ENCODE measurements at regions not wholly inside any gene's neighbourhood (a gene's known extent, or its start where the extent isn't known, plus 50 kb on each side); places are given as distances from the start of the nearest gene placed in this dataset.

DNA sequence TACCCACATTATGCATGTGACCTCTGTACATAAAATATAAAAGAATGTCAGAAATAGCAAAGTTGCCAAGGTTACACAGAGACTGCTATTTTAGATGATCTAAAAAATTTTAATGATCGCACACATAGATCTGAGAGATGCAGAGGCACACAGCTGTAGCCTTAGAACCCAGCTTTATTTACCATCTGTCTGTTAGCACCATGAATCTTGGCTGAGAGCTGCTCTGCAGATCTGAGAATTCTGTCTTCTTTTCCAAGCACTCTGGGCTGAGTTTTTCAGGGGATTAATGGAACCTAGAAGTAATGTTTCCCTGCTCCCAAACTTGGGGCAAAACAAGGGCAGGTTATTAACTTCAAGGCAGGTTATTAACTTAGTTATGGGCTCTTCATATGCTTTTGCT is 248.7 kb upstream of the JAG1 start:
- H3K27ac Mint-ChIP-seq = no peak overlapping the region
- CTCF ChIA-PET = no interaction called here

GRCh38 chr20:10922941-10923340 is 249.1 kb upstream of the JAG1 start:
- Mint-ChIP-seq H3K4me3 (no peak overlapping the region), H3K36me3 (no peaks in the 10 kb centered on the region), H3K4me1 (no peaks in the 10 kb centered on the region), H3K27ac (no peak overlapping the region), H3K9me3 (no peaks in the 10 kb centered on the region), H3K27me3 (no peaks in the 10 kb centered on the region)
- no peak for DNase-seq
- CTCF ChIA-PET = no interaction called here

More for the DNA sequence above, 248.7 kb upstream of the JAG1 start:
- Mint-ChIP-seq H3K27me3 (no peaks in the 10 kb centered on the region), H3K4me1 (no peaks in the 10 kb centered on the region), H3K36me3 (no peaks in the 10 kb centered on the region), H3K9me3 (no peaks in the 10 kb centered on the region), H3K4me3 (no peak overlapping the region)
- no peak for DNase-seq

DNA sequence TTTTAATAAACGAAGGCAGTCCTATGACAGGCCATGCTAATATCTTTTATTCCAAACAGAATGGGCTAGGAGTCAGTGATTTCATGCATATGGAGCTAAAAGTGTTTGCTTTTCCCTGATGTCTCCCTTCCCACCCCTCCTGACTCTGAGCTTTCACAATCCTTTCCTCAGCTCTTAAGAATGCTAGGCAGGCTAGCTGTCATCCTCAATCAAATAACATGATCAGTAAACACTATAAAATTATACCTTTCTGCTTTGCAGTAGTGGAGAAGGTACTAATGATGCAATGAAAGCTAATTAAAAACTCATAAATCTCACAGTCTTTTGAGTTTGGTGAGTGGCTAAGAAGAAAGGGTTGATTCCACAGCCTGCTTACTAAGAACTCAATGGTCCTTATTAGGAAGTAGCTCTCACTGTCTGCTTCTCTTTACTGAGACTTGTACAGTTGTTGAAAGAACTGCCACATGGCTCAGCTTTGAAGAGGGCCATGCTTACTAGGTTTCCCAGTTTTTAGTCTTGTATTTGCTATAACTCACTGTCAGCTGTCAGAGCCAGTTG is 250.9 kb upstream of the JAG1 start:
- no peak for DNase-seq
- H3K27me3 Mint-ChIP-seq = no peaks in the 10 kb centered on the region
- no peak overlapping the region for H3K27ac Mint-ChIP-seq
- no peaks in the 10 kb centered on the region for H3K9me3 Mint-ChIP-seq
- no peaks in the 10 kb centered on the region for H3K36me3 Mint-ChIP-seq
- H3K4me1 Mint-ChIP-seq = no peaks in the 10 kb centered on the region
- H3K4me3 Mint-ChIP-seq = no peak overlapping the region
- CTCF ChIA-PET = no interaction called here

- H3K4me1 Mint-ChIP-seq = no peaks in the 10 kb centered on the region
- no peak for DNase-seq
- CTCF ChIA-PET = no interaction called here
Observed at GRCh38 chr20:10925767-10926166, 252.0 kb upstream of the JAG1 start.

GRCh38 chr20:10927011-10927583 is 253.3 kb upstream of the JAG1 start:
- no peaks in the 10 kb centered on the region for H3K27me3 Mint-ChIP-seq
- H3K4me3 Mint-ChIP-seq = no peak overlapping the region
- no peak for DNase-seq
- CTCF ChIA-PET = no interaction called here
- H3K9me3 Mint-ChIP-seq = peaks cover 10% of the 10 kb centered on the region
- H3K27ac Mint-ChIP-seq = no peak overlapping the region
- H3K4me1 Mint-ChIP-seq = no peaks in the 10 kb centered on the region
- H3K36me3 Mint-ChIP-seq = no peaks in the 10 kb centered on the region

More at GRCh38 chr20:10925767-10926166, 252.0 kb upstream of the JAG1 start:
- peaks cover 4% of the 10 kb centered on the region for H3K9me3 Mint-ChIP-seq
- H3K27me3 Mint-ChIP-seq = no peaks in the 10 kb centered on the region
- no peak overlapping the region for H3K27ac Mint-ChIP-seq
- no peaks in the 10 kb centered on the region for H3K36me3 Mint-ChIP-seq
- no peak overlapping the region for H3K4me3 Mint-ChIP-seq

- no peaks in the 10 kb centered on the region for H3K4me1 Mint-ChIP-seq
- no peak for DNase-seq
- no peaks in the 10 kb centered on the region for H3K36me3 Mint-ChIP-seq
- peaks cover 12% of the 10 kb centered on the region for H3K9me3 Mint-ChIP-seq
- CTCF ChIA-PET = no interaction called here
- H3K27me3 Mint-ChIP-seq = no peaks in the 10 kb centered on the region
- no peak overlapping the region for H3K4me3 Mint-ChIP-seq
- no peak overlapping the region for H3K27ac Mint-ChIP-seq
Observed at GRCh38 chr20:10927936-10928840, 254.4 kb upstream of the JAG1 start.

- Mint-ChIP-seq H3K4me3 (no peak overlapping the region), H3K27ac (no peak overlapping the region), H3K36me3 (no peaks in the 10 kb centered on the region), H3K9me3 (peaks cover 12% of the 10 kb centered on the region), H3K27me3 (no peaks in the 10 kb centered on the region), H3K4me1 (no peaks in the 10 kb centered on the region)
- CTCF ChIA-PET = no interaction called here
- DNase-seq = no peak
Observed at GRCh38 chr20:10928841-10929421, 255.1 kb upstream of the JAG1 start.

GRCh38 chr20:10935658-10936402 is 262.0 kb upstream of the JAG1 start:
- CTCF ChIA-PET = no interaction called here
- no peak overlapping the region for H3K27ac Mint-ChIP-seq
- no peak overlapping the region for H3K4me3 Mint-ChIP-seq
- no peaks in the 10 kb centered on the region for H3K36me3 Mint-ChIP-seq
- H3K27me3 Mint-ChIP-seq = no peaks in the 10 kb centered on the region
- no peak for DNase-seq
- H3K9me3 Mint-ChIP-seq = peaks cover 11% of the 10 kb centered on the region
- no peaks in the 10 kb centered on the region for H3K4me1 Mint-ChIP-seq

DNA sequence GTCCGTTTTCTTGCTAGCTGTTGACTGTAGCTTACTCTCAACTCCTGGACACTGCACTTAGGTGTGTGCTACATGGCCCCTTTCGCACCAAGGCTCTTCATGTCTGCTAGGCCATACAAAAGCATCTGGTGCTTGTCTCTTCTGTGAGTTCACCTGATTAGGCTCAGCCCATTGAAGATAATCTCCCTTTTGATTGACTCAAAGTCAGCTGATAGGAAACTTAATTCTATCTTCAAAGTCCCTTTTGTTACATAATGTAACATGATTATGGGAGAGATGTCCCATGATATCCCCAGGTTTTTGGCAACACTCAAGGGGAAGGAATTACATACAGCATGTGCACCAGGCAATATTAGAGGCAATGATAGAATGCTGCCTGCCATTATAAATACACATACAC is 263.0 kb upstream of the JAG1 start:
- H3K27ac Mint-ChIP-seq = no peak overlapping the region
- no peaks in the 10 kb centered on the region for H3K36me3 Mint-ChIP-seq
- no peak for DNase-seq
- CTCF ChIA-PET = no interaction called here
- no peaks in the 10 kb centered on the region for H3K27me3 Mint-ChIP-seq
- no peaks in the 10 kb centered on the region for H3K4me1 Mint-ChIP-seq
- H3K4me3 Mint-ChIP-seq = no peak overlapping the region
- peaks cover 12% of the 10 kb centered on the region for H3K9me3 Mint-ChIP-seq

GRCh38 chr20:10939331-10939941 is 265.6 kb upstream of the JAG1 start:
- DNase-seq = no peak
- Mint-ChIP-seq H3K27ac (no peak overlapping the region), H3K4me1 (no peaks in the 10 kb centered on the region), H3K9me3 (peaks cover 8% of the 10 kb centered on the region), H3K36me3 (no peaks in the 10 kb centered on the region), H3K4me3 (no peak overlapping the region), H3K27me3 (no peaks in the 10 kb centered on the region)
- CTCF ChIA-PET = no interaction called here

GRCh38 chr20:10940941-10941340 is 267.1 kb upstream of the JAG1 start:
- no peak for DNase-seq
- CTCF ChIA-PET = no interaction called here

GRCh38 chr20:10943686-10944265 is 270.0 kb upstream of the JAG1 start:
- no peaks in the 10 kb centered on the region for H3K36me3 Mint-ChIP-seq
- no peak for DNase-seq
- H3K27ac Mint-ChIP-seq = no peak overlapping the region
- H3K27me3 Mint-ChIP-seq = no peaks in the 10 kb centered on the region
- no peaks in the 10 kb centered on the region for H3K4me1 Mint-ChIP-seq
- H3K4me3 Mint-ChIP-seq = no peak overlapping the region
- peaks cover 8% of the 10 kb centered on the region for H3K9me3 Mint-ChIP-seq
- CTCF ChIA-PET = no interaction called here

More at GRCh38 chr20:10940941-10941340, 267.1 kb upstream of the JAG1 start:
- Mint-ChIP-seq H3K4me1 (no peaks in the 10 kb centered on the region), H3K27ac (no peak overlapping the region), H3K27me3 (no peaks in the 10 kb centered on the region), H3K4me3 (no peak overlapping the region), H3K9me3 (peaks cover 8% of the 10 kb centered on the region), H3K36me3 (no peaks in the 10 kb centered on the region)

- Mint-ChIP-seq H3K4me3 (no peak overlapping the region), H3K27me3 (no peaks in the 10 kb centered on the region), H3K4me1 (no peaks in the 10 kb centered on the region), H3K27ac (no peak overlapping the region), H3K9me3 (peaks cover 5% of the 10 kb centered on the region), H3K36me3 (no peaks in the 10 kb centered on the region)
- DNase-seq = no peak
- CTCF ChIA-PET = no interaction called here
Observed at GRCh38 chr20:10946124-10946880, 272.5 kb upstream of the JAG1 start.
